Psoas muscle (tissue), 7 donors: ENCODE measurements at regions not wholly inside any gene's neighbourhood (a gene's known extent, or its start where the extent isn't known, plus 50 kb on each side); places are given as distances from the start of the nearest gene placed in this dataset.
A peak's percentile ranks its signal among the peaks of the same experiment; 100 is the strongest.

Source experiments
- ATAC-seq, 4 donors: fragments of 200-7000 bp; cut with Tn5 transposase; one replicate each; pipeline ENCODE4 v1.9.1; 2020; ENCODE audit warnings: moderate library complexity in 3 of 4, mild to moderate bottlenecking in 2 of 4
- DNase-seq, 2 donors: peaks; one replicate each; pipeline ENCODE4 v3.0.0-alpha.2; 2020
- H3K27ac ChIP-seq: fragments of 200-600 bp; one replicate; pipeline ENCODE4 v1.8.0; 2022
- H3K27me3 ChIP-seq, 3 donors: fragments of 200-600 bp in 1 of 3; one replicate each; pipeline versions ENCODE4 v1.6.1 to v1.8.0; 2013 to 2022; ENCODE audit warnings: low read length in 2 of 3, mild to moderate bottlenecking in 2 of 3, moderate library complexity in 1 of 3; ENCODE audit not compliant: insufficient read depth in 3 of 3
- H3K36me3 ChIP-seq, 2 donors: fragments of 200-600 bp in 1 of 2; one replicate each; pipeline versions ENCODE4 v1.6.1 to v1.8.0; 2013 to 2022; ENCODE audit warnings: low read depth in 1 of 2, mild to moderate bottlenecking in 1 of 2, moderate library complexity in 1 of 2; ENCODE audit not compliant: insufficient read depth in 1 of 2
- H3K4me1 ChIP-seq: fragments of 200-600 bp; one replicate; pipeline ENCODE4 v1.8.0; 2022
- H3K4me3 ChIP-seq: fragments of 200-600 bp; one replicate; pipeline ENCODE4 v1.8.0; 2022; ENCODE audit warnings: mild to moderate bottlenecking
- H3K9me3 ChIP-seq: fragments of 200-600 bp; one replicate; pipeline ENCODE4 v1.8.0; 2022
- CTCF ChIP-seq: fragments of 200-600 bp; IDR thresholded peaks from one replicate; pipeline ENCODE4 v1.8.0; 2022; ENCODE audit warnings: antibody characterized with exemption
- WGBS, 3 donors: extraction: QIAGEN DNeasy Blood & Tissue Kit; methylation state at CpG; one replicate each; pipeline versions ENCODE4 v1.1.6 to v1.1.7; 2013; 5-methylcytosine and 5-hydroxymethylcytosine counted together
- intact Hi-C, 2 donors: fragments of 100-400 bp; cut with DNase I; formaldehyde crosslinking; loops; one replicate each; pipeline versions ENCODE4 v1.11.0 to v1.14.2; 2022
- donor health status: healthy with polysubstance abuse.
- donor health status: DM: no; HTN: no; CAD: no; lungs with moderate emphysema.
- donor health status: Bipolar disorder and iron deficiency.
- donor health status: healthy.
- donor health status: DM: yes; HTN: yes; CAD: no.
- donor health status: DM: no; HTN: no; CAD: no.
- donor health status: DM: yes; HTN: yes; CAD: no.

GRCh38 chr18:11529081-11529480 lies 80.3 kb upstream of the SLC35G4 start:
- DNase-seq (no peak), ATAC-seq (peak in 3 of 4 donors; percentile 65 to 94 (median 85))
- no peaks in the 10 kb centered on the region for H3K36me3 ChIP-seq
- no peak for TF ChIP-seq CTCF
- no peaks in the 10 kb centered on the region for H3K9me3 ChIP-seq
- H3K27ac ChIP-seq = no peak overlapping the region
- no peaks in the 10 kb centered on the region for H3K4me1 ChIP-seq
- 42 to 57% (median 44%) methylated on average over 6 of the region's 6 CpGs for WGBS, 3 donors
- H3K4me3 ChIP-seq = no peak overlapping the region
- intact Hi-C loops = no loop called here
- no peaks in the 10 kb centered on the region for H3K27me3 ChIP-seq

GRCh38 chr18:11526675-11527074 lies 82.7 kb upstream of the SLC35G4 start:
- intact Hi-C loops = no loop called here
- WGBS, 3 donors = 92 to 96% (median 96%) methylated on average over 1 of the region's 1 CpG
- Histone ChIP-seq H3K4me1 (no peaks in the 10 kb centered on the region), H3K36me3 (no peaks in the 10 kb centered on the region), H3K27me3 (peaks cover 0 to 2% (median 0%) of the 10 kb centered on the region in 3 donors), H3K27ac (no peak overlapping the region), H3K4me3 (no peak overlapping the region), H3K9me3 (no peaks in the 10 kb centered on the region)
- TF ChIP-seq CTCF = no peak
- no peak for DNase-seq
- no peak for ATAC-seq

- DNase-seq (no peak), ATAC-seq (no peak)
- intact Hi-C loops = no loop called here
- Histone ChIP-seq H3K4me1 (no peaks in the 10 kb centered on the region), H3K9me3 (no peaks in the 10 kb centered on the region), H3K4me3 (no peak overlapping the region), H3K27me3 (peaks cover 0 to 2% (median 0%) of the 10 kb centered on the region in 3 donors), H3K27ac (no peak overlapping the region), H3K36me3 (no peaks in the 10 kb centered on the region)
- no peak for TF ChIP-seq CTCF
- 28 to 50% (median 31%) methylated on average over 2 of the region's 2 CpGs for WGBS, 3 donors
Observed at GRCh38 chr18:11523804-11524203, 85.6 kb upstream of the SLC35G4 start.

- Histone ChIP-seq H3K4me1 (no peaks in the 10 kb centered on the region), H3K27me3 (peaks cover 0 to 2% (median 0%) of the 10 kb centered on the region in 3 donors), H3K4me3 (no peak overlapping the region), H3K9me3 (no peaks in the 10 kb centered on the region), H3K36me3 (no peaks in the 10 kb centered on the region), H3K27ac (no peak overlapping the region)
- TF ChIP-seq CTCF = no peak
- 75 to 81% (median 76%) methylated on average over 5 of the region's 5 CpGs for WGBS, 3 donors
- no peak for ATAC-seq
- DNase-seq = no peak
- intact Hi-C loops = no loop called here
Observed at GRCh38 chr18:11522992-11523391, 86.4 kb upstream of the SLC35G4 start.

- intact Hi-C loops = no loop called here
- DNase-seq = no peak
Observed at GRCh38 chr18:11521853-11522252, 87.5 kb upstream of the SLC35G4 start.

More at GRCh38 chr18:11521853-11522252, 87.5 kb upstream of the SLC35G4 start:
- WGBS, 3 donors = 67 to 72% (median 72%) methylated on average over 5 of the region's 5 CpGs
- TF ChIP-seq CTCF = no peak
- Histone ChIP-seq H3K4me3 (no peak overlapping the region), H3K36me3 (no peaks in the 10 kb centered on the region), H3K4me1 (no peaks in the 10 kb centered on the region), H3K27ac (no peak overlapping the region), H3K9me3 (no peaks in the 10 kb centered on the region), H3K27me3 (peaks cover 0 to 2% (median 0%) of the 10 kb centered on the region in 3 donors)
- ATAC-seq = no peak
